Endodermal cell (in vitro differentiated cells): ENCODE measurements at regions not wholly inside any gene's neighbourhood (a gene's known extent, or its start where the extent isn't known, plus 50 kb on each side); places are given as distances from the start of the nearest gene placed in this dataset.

Source experiments
- DNase-seq: peaks from one replicate; pipeline ENCODE4 v3.0.0-alpha.2; 2017
- H3K27ac ChIP-seq: 2 replicates; pipeline ENCODE4 v1.5.1; 2013; ENCODE audit warnings: mild to moderate bottlenecking, low read depth, low read length, moderate library complexity
- H3K27me3 ChIP-seq: 2 replicates; pipeline ENCODE4 v1.6.1; 2013; ENCODE audit warnings: mild to moderate bottlenecking, low read length, moderate library complexity; ENCODE audit not compliant: insufficient read depth, control insufficient read depth, poor library complexity, severe bottlenecking
- H3K36me3 ChIP-seq: 2 replicates; pipeline ENCODE4 v1.7.0; 2013; ENCODE audit warnings: mild to moderate bottlenecking, low read length, moderate library complexity; ENCODE audit not compliant: control insufficient read depth, insufficient read depth
- H3K4me1 ChIP-seq: one replicate; pipeline ENCODE4 v1.7.0; 2013; ENCODE audit warnings: low read length; ENCODE audit not compliant: control insufficient read depth, insufficient read depth
- H3K4me3 ChIP-seq: 2 replicates; pipeline ENCODE4 v1.5.1; 2013; ENCODE audit warnings: mild to moderate bottlenecking, low read length, moderate library complexity
- H3K9ac ChIP-seq: 2 replicates; pipeline ENCODE4 v1.6.1; 2013; ENCODE audit warnings: mild to moderate bottlenecking, low read length, moderate library complexity; ENCODE audit not compliant: poor library complexity, severe bottlenecking; ENCODE audit errors: extremely low read depth
- H3K9me3 ChIP-seq: 2 replicates; pipeline ENCODE4 v1.6.1; 2013; ENCODE audit warnings: mild to moderate bottlenecking, low read length, moderate library complexity; ENCODE audit not compliant: control insufficient read depth
- H3K27ac Mint-ChIP-seq: 2 replicates; pipeline ENCODE4 v1.8.0; 2020; ENCODE audit warnings: mixed read lengths
- H3K27me3 Mint-ChIP-seq: 2 replicates; pipeline ENCODE4 v1.8.0; 2021; ENCODE audit warnings: mild to moderate bottlenecking, mixed read lengths; ENCODE audit not compliant: insufficient read depth
- H3K36me3 Mint-ChIP-seq: 2 replicates; pipeline ENCODE4 v1.8.0; 2020; ENCODE audit warnings: low read depth, mixed read lengths
- H3K4me1 Mint-ChIP-seq: 2 replicates; pipeline ENCODE4 v1.8.0; 2020; ENCODE audit warnings: mixed read lengths
- H3K4me3 Mint-ChIP-seq: 2 replicates; pipeline ENCODE4 v1.8.0; 2020; ENCODE audit warnings: mild to moderate bottlenecking, moderate library complexity, mixed read lengths
- H3K9me3 Mint-ChIP-seq: 2 replicates; pipeline ENCODE4 v1.8.0; 2020; ENCODE audit warnings: mild to moderate bottlenecking, mixed read lengths
- CTCF ChIP-seq: fragments of 200-600 bp; sonication (generic); conservative IDR thresholded peaks from 2 replicates; pipeline ENCODE4 v1.5.0; 2021; ENCODE audit warnings: antibody characterized with exemption, mild to moderate bottlenecking
- WGBS, 2 experiments: methylation state at CpG; one replicate each; pipeline versions ENCODE4 v1.1.5 to v1.1.7; 2013; ENCODE audit warnings: missing lambda C conversion rate in 2 of 2, mixed read lengths in 1 of 2; ENCODE audit not compliant: insufficient coverage in 1 of 2, insufficient read length in 1 of 2; 5-methylcytosine and 5-hydroxymethylcytosine counted together

GRCh38 chr10:128985036-128985435 is 482.0 kb upstream of the MGMT start:
- WGBS, 2 experiments = 79 to 100% methylated on average over 1 of the region's 1 CpG

GRCh38 chr10:128990986-128991385 is 476.1 kb upstream of the MGMT start:
- H3K27ac Mint-ChIP-seq = no peak overlapping the region
- WGBS, 2 experiments = 95 to 96% methylated on average over 17 of the region's 17 CpGs
- Histone ChIP-seq H3K36me3 (no peaks in the 10 kb centered on the region), H3K9me3 (no peaks in the 10 kb centered on the region), H3K9ac (no peak overlapping the region), H3K4me1 (no peaks in the 10 kb centered on the region), H3K4me3 (no peak overlapping the region), H3K27me3 (no peaks in the 10 kb centered on the region), H3K27ac (no peak overlapping the region)
- no peaks in the 10 kb centered on the region for H3K4me1 Mint-ChIP-seq
- no peaks in the 10 kb centered on the region for H3K27me3 Mint-ChIP-seq
- H3K9me3 Mint-ChIP-seq = peaks cover 3% of the 10 kb centered on the region
- H3K4me3 Mint-ChIP-seq = no peak overlapping the region
- H3K36me3 Mint-ChIP-seq = no peaks in the 10 kb centered on the region
- no peak for DNase-seq
- TF ChIP-seq CTCF = no peak

More at GRCh38 chr10:128985036-128985435, 482.0 kb upstream of the MGMT start:
- Histone ChIP-seq H3K27me3 (no peaks in the 10 kb centered on the region), H3K27ac (no peak overlapping the region), H3K9ac (no peak overlapping the region), H3K4me3 (no peak overlapping the region), H3K36me3 (no peaks in the 10 kb centered on the region), H3K9me3 (peaks cover 3% of the 10 kb centered on the region), H3K4me1 (peaks cover 2% of the 10 kb centered on the region)
- Mint-ChIP-seq H3K27ac (no peak overlapping the region), H3K27me3 (no peaks in the 10 kb centered on the region), H3K36me3 (no peaks in the 10 kb centered on the region), H3K4me3 (no peak overlapping the region), H3K9me3 (peaks cover 3% of the 10 kb centered on the region), H3K4me1 (no peaks in the 10 kb centered on the region)
- no peak for TF ChIP-seq CTCF
- DNase-seq = peak; percentile 38

GRCh38 chr10:128992770-128993169 is 474.3 kb upstream of the MGMT start:
- H3K4me1 ChIP-seq = no peaks in the 10 kb centered on the region
- no peak overlapping the region for H3K9ac ChIP-seq
- WGBS, 2 experiments = 95 to 100% methylated on average over 1 to 5 of the region's 5 CpGs
- no peaks in the 10 kb centered on the region for H3K9me3 ChIP-seq
- no peak overlapping the region for H3K4me3 ChIP-seq
- Mint-ChIP-seq H3K27ac (no peak overlapping the region), H3K27me3 (no peaks in the 10 kb centered on the region), H3K36me3 (no peaks in the 10 kb centered on the region), H3K4me3 (no peak overlapping the region), H3K4me1 (no peaks in the 10 kb centered on the region), H3K9me3 (peaks cover 2% of the 10 kb centered on the region)
- no peak for DNase-seq
- H3K27me3 ChIP-seq = no peaks in the 10 kb centered on the region
- no peak overlapping the region for H3K27ac ChIP-seq
- no peak for TF ChIP-seq CTCF
- H3K36me3 ChIP-seq = no peaks in the 10 kb centered on the region
